ENCODE measurements at regions not wholly inside any gene's neighbourhood (a gene's known extent, or its start where the extent isn't known, plus 50 kb on each side); places are given as distances from the start of the nearest gene placed in this dataset.

- Histone ChIP-seq H3K36me3 (no peaks in the 10 kb centered on the region), H3K9me3 (no peaks in the 10 kb centered on the region), H3K27ac (no peak overlapping the region), H3K4me1 (no peaks in the 10 kb centered on the region), H3K4me3 (replicated peaks in 1 of 3) (no peak overlapping the region), H3K27me3 (no peaks in the 10 kb centered on the region)
- TF ChIP-seq, protein P1, sequence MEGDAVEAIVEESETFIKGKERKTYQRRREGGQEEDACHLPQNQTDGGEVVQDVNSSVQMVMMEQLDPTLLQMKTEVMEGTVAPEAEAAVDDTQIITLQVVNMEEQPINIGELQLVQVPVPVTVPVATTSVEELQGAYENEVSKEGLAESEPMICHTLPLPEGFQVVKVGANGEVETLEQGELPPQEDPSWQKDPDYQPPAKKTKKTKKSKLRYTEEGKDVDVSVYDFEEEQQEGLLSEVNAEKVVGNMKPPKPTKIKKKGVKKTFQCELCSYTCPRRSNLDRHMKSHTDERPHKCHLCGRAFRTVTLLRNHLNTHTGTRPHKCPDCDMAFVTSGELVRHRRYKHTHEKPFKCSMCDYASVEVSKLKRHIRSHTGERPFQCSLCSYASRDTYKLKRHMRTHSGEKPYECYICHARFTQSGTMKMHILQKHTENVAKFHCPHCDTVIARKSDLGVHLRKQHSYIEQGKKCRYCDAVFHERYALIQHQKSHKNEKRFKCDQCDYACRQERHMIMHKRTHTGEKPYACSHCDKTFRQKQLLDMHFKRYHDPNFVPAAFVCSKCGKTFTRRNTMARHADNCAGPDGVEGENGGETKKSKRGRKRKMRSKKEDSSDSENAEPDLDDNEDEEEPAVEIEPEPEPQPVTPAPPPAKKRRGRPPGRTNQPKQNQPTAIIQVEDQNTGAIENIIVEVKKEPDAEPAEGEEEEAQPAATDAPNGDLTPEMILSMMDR (IDR thresholded peaks at IDR 0.05), result no peak
- no peak for TF ChIP-seq POLR2A (IDR thresholded peaks at IDR 0.05)
- intact Hi-C loops (cut with DNase I), result no loop called here
- no peak for DNase-seq
- WGBS, 2 donors, result 78 to 86% methylated on average over 20 of the region's 20 CpGs
Measured at GRCh38 chr22:44386386-44387035, 73.8 kb upstream of the SHISAL1 start.

DNA sequence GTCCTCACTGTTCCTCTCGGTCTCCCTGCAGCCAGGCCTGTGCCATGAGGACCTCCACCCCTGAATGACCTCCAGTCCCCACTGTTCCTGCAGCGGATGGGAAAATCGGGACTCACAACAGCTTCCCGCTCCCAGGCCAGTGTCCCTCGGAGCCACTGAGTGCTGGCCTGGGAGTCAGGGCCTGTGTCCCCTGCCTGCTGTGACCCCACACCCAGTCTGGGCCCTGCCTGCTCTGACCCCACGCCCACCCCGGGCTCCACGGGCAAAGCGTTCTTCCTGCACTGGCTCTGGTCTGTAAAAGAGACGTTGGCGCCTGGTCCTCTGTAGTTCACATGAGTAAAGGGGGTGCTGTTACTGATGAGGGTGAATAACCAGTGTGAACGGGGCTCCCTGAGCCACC lies 73.0 kb upstream of the SHISAL1 start:
- Histone ChIP-seq H3K4me3 (replicated peaks in 1 of 3) (no peak overlapping the region), H3K4me1 (no peaks in the 10 kb centered on the region), H3K27ac (no peak overlapping the region), H3K36me3 (no peaks in the 10 kb centered on the region), H3K9me3 (no peaks in the 10 kb centered on the region), H3K27me3 (no peaks in the 10 kb centered on the region)
- intact Hi-C loops (cut with DNase I), result no loop called here
- TF ChIP-seq, protein P1 (IDR thresholded peaks at IDR 0.05), result no peak
- TF ChIP-seq POLR2A (IDR thresholded peaks at IDR 0.05), result no peak
- no peak for DNase-seq
- WGBS, 2 donors, result 88 to 90% methylated on average over 8 to 12 of the region's 12 CpGs

GRCh38 chr22:44385296-44385610 lies 72.5 kb upstream of the SHISAL1 start:
- intact Hi-C loops (cut with DNase I), result no loop called here
- no peak for DNase-seq

GRCh38 chr22:44384563-44385295 lies 72.0 kb upstream of the SHISAL1 start:
- Histone ChIP-seq H3K27ac (no peak overlapping the region), H3K27me3 (no peaks in the 10 kb centered on the region), H3K9me3 (no peaks in the 10 kb centered on the region), H3K4me1 (no peaks in the 10 kb centered on the region), H3K36me3 (no peaks in the 10 kb centered on the region), H3K4me3 (replicated peaks in 1 of 3) (no peak overlapping the region)
- intact Hi-C loops (cut with DNase I), result no loop called here
- no peak for DNase-seq
- TF ChIP-seq, protein P1 (IDR thresholded peaks at IDR 0.05), result no peak
- no peak for TF ChIP-seq POLR2A (IDR thresholded peaks at IDR 0.05)
- 80 to 85% methylated on average over 8 to 12 of the region's 12 CpGs for WGBS, 2 donors

More at GRCh38 chr22:44385296-44385610, 72.5 kb upstream of the SHISAL1 start:
- no peak overlapping the region for H3K27ac ChIP-seq
- H3K9me3 ChIP-seq, result no peaks in the 10 kb centered on the region
- no peak for TF ChIP-seq POLR2A (IDR thresholded peaks at IDR 0.05)
- TF ChIP-seq, protein P1 (IDR thresholded peaks at IDR 0.05), result no peak
- no peaks in the 10 kb centered on the region for H3K4me1 ChIP-seq
- H3K36me3 ChIP-seq, result no peaks in the 10 kb centered on the region
- 88 to 95% methylated on average over 7 to 12 of the region's 14 CpGs for WGBS, 2 donors
- H3K27me3 ChIP-seq, result no peaks in the 10 kb centered on the region
- no peak overlapping the region for H3K4me3 ChIP-seq (replicated peaks in 1 of 3)
